SK-N-SH treated with all-trans-retinoic acid at 6 μM for 48 hours (cell line): ENCODE measurements at regions not wholly inside any gene's neighbourhood (a gene's known extent, or its start where the extent isn't known, plus 50 kb on each side); places are given as distances from the start of the nearest gene placed in this dataset.

Source experiments
- ATAC-seq: fragments of 200-7000 bp; cut with Tn5 transposase; 3 replicates; pipeline ENCODE4 v1.9.1; 2020; ENCODE audit warnings: mild to moderate bottlenecking, moderate library complexity
- ARNTL ChIP-seq: fragments of 450-650 bp; formaldehyde crosslinking; IDR thresholded peaks from 2 replicates; pipeline ENCODE4 v1.5.0; 2020; ENCODE audit warnings: low read depth, mild to moderate bottlenecking, moderate library complexity, borderline replicate concordance
- BACH2 ChIP-seq: fragments of 250-450 bp; sonication (Bioruptor Pico); IDR thresholded peaks from 2 replicates; pipeline ENCODE4 v1.9.0; 2021; ENCODE audit warnings: mild to moderate bottlenecking, borderline replicate concordance
- CREB5 ChIP-seq: fragments of 250-450 bp; sonication (Bioruptor Pico); IDR thresholded peaks from 2 replicates; pipeline ENCODE4 v1.5.1; 2020; ENCODE audit warnings: low read depth, mild to moderate bottlenecking, moderate library complexity
- CSDC2 ChIP-seq: fragments of 250-450 bp; sonication (Bioruptor Pico); IDR thresholded peaks from 2 replicates; pipeline ENCODE4 v1.5.0; 2020; ENCODE audit warnings: mild to moderate bottlenecking, moderate library complexity
- CSRNP3 ChIP-seq: fragments of 250-450 bp; sonication (Bioruptor Pico); IDR thresholded peaks from 2 replicates; pipeline ENCODE4 v1.5.1; 2021; ENCODE audit warnings: mild to moderate bottlenecking, moderate library complexity
- ESRRG ChIP-seq: fragments of 250-450 bp; sonication (Bioruptor Pico); IDR thresholded peaks from 2 replicates; pipeline ENCODE4 v1.6.1; 2021; ENCODE audit warnings: mild to moderate bottlenecking
- GLIS3 ChIP-seq: fragments of 250-450 bp; sonication (Bioruptor Pico); IDR thresholded peaks from 2 replicates; pipeline ENCODE4 v1.5.0; 2020; ENCODE audit warnings: mild to moderate bottlenecking, moderate library complexity
- ISL1 ChIP-seq: fragments of 250-450 bp; sonication (Bioruptor Pico); IDR thresholded peaks from 2 replicates; pipeline ENCODE4 v2.1.2; 2022; ENCODE audit warnings: mild to moderate bottlenecking, moderate library complexity
- OSR1 ChIP-seq: fragments of 250-450 bp; sonication (Bioruptor Pico); IDR thresholded peaks from 2 replicates; pipeline ENCODE4 v1.8.0; 2022; ENCODE audit warnings: moderate library complexity, mild to moderate bottlenecking, inconsistent platforms
- PPARA ChIP-seq: fragments of 250-450 bp; sonication (Bioruptor Pico); IDR thresholded peaks from 2 replicates; pipeline ENCODE4 v1.5.0; 2020; ENCODE audit warnings: mild to moderate bottlenecking, borderline replicate concordance
- RARB ChIP-seq: fragments of 250-450 bp; sonication (Bioruptor Pico); IDR thresholded peaks from 2 replicates; pipeline ENCODE4 v1.8.0; 2021; ENCODE audit warnings: mild to moderate bottlenecking, moderate library complexity
- SNAI2 ChIP-seq: fragments of 250-450 bp; sonication (Bioruptor Pico); IDR thresholded peaks from 2 replicates; pipeline ENCODE4 v1.5.0; 2020; ENCODE audit warnings: mild to moderate bottlenecking, moderate library complexity
- TCF4 ChIP-seq: fragments of 250-450 bp; sonication (Bioruptor Pico); IDR thresholded peaks from 2 replicates; pipeline ENCODE4 v1.8.0; 2021; ENCODE audit warnings: mild to moderate bottlenecking, moderate library complexity, borderline replicate concordance
- TOX ChIP-seq: fragments of 250-450 bp; sonication (Bioruptor Pico); IDR thresholded peaks from 2 replicates; pipeline ENCODE4 v1.8.0; 2021; ENCODE audit warnings: mild to moderate bottlenecking, moderate library complexity, borderline replicate concordance
- TSHZ2 ChIP-seq: fragments of 250-450 bp; sonication (Bioruptor Pico); IDR thresholded peaks from 2 replicates; pipeline ENCODE4 v1.5.0; 2020; ENCODE audit warnings: mild to moderate bottlenecking, moderate library complexity
- ZC3H10 ChIP-seq: fragments of 250-450 bp; sonication (Bioruptor Pico); IDR thresholded peaks from 2 replicates; pipeline ENCODE4 v1.5.1; 2021; ENCODE audit warnings: mild to moderate bottlenecking, moderate library complexity
- ZFP3 ChIP-seq: fragments of 250-450 bp; sonication (Bioruptor Pico); IDR thresholded peaks from 2 replicates; pipeline ENCODE4 v1.5.0; 2020; ENCODE audit warnings: mild to moderate bottlenecking, moderate library complexity
- ZFP30 ChIP-seq: fragments of 450-650 bp; formaldehyde crosslinking; IDR thresholded peaks from 2 replicates; pipeline ENCODE4 v1.5.0; 2022; ENCODE audit warnings: mild to moderate bottlenecking, moderate library complexity
- ZNF565 ChIP-seq: fragments of 450-650 bp; formaldehyde crosslinking; conservative IDR thresholded peaks from 2 replicates; pipeline ENCODE4 v1.5.0; 2020; ENCODE audit warnings: low read depth, mild to moderate bottlenecking, moderate library complexity
- ZNF70 ChIP-seq: fragments of 450-650 bp; formaldehyde crosslinking; IDR thresholded peaks from 2 replicates; pipeline ENCODE4 v1.5.0; 2020; ENCODE audit warnings: mild to moderate bottlenecking, moderate library complexity
- ZNF8 ChIP-seq: fragments of 450-650 bp; formaldehyde crosslinking; IDR thresholded peaks from 2 replicates; pipeline ENCODE4 v1.5.0; 2020; ENCODE audit warnings: mild to moderate bottlenecking, moderate library complexity
- TF ChIP-seq, protein P1 (sequence below): fragments of 250-450 bp; sonication (Bioruptor Pico); IDR thresholded peaks from 2 replicates; pipeline ENCODE4 v1.8.0; 2020; ENCODE audit warnings: mild to moderate bottlenecking, moderate library complexity, borderline replicate concordance
- TF ChIP-seq, protein P2 (sequence below): fragments of 250-450 bp; sonication (Bioruptor Pico); IDR thresholded peaks from 2 replicates; pipeline ENCODE4 v1.8.0; 2021; ENCODE audit warnings: low read depth, mild to moderate bottlenecking, moderate library complexity, borderline replicate concordance

DNA sequence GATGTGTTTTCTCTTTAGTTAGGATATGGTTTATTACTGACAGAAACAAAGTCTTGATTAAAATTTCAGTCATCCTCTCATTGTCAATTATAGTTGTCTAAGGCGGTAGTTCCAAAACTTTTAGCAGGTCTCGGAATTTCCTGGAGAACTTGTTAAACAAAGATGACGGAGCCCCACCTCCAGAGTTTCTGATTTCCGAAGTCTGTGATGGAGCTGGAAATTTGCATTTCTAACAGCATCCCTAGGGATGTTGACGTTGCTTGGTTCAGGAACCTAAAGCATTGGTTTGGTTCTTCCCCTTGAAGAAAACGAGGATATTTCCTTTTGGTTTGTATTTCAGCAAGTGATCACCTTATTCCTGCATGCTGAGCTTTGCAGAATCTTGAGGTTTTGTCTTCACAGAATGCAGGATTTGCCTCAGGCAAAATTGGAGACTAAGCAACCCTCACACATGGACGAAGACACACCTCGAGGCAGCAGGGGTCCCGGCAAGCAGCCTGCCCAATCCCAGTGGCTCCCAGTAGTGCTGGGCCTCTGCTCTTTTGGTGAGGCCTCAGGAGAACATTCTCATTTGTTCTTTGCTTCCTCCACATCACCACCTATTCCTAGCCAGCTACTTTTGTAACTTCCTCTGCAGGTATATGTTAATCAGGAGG lies 187.1 kb upstream of the PHACTR1 start (continued):
- TF ChIP-seq, protein P1, sequence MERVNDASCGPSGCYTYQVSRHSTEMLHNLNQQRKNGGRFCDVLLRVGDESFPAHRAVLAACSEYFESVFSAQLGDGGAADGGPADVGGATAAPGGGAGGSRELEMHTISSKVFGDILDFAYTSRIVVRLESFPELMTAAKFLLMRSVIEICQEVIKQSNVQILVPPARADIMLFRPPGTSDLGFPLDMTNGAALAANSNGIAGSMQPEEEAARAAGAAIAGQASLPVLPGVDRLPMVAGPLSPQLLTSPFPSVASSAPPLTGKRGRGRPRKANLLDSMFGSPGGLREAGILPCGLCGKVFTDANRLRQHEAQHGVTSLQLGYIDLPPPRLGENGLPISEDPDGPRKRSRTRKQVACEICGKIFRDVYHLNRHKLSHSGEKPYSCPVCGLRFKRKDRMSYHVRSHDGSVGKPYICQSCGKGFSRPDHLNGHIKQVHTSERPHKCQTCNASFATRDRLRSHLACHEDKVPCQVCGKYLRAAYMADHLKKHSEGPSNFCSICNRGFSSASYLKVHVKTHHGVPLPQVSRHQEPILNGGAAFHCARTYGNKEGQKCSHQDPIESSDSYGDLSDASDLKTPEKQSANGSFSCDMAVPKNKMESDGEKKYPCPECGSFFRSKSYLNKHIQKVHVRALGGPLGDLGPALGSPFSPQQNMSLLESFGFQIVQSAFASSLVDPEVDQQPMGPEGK (CRISPR knock-in tag) = no peak
- no peak for TF ChIP-seq ZFP3 (CRISPR knock-in tag)
- TF ChIP-seq ZNF70 (CRISPR knock-in tag) = no peak
- TF ChIP-seq OSR1 (CRISPR knock-in tag) = no peak
- no peak for TF ChIP-seq GLIS3
- TF ChIP-seq, all 23 proteins: peak for 0

DNA sequence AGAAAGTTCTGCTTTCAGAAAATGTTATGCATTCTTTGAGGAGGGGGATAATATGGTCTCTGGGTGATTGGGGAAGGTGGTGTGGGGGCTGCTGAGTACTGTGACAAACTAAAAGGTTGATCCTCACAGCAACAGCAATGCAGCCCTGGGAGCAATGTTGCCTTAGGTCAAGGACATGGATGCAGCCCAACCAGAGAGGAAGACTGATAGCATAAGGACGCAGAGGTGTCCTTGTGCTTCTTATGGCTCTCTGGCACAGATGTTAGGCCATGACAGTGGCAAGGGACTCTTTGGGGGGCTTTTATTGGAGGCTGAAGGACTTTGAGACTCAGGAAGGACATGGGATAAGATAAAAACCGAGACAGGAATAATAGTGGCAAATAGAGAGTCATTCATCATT lies 186.2 kb upstream of the PHACTR1 start:
- ATAC-seq = no peak
- no peak for TF ChIP-seq TSHZ2 (CRISPR knock-in tag)
- TF ChIP-seq ZFP3 (CRISPR knock-in tag) = no peak
- TF ChIP-seq ZFP30 (CRISPR knock-in tag) = no peak
- TF ChIP-seq OSR1 (CRISPR knock-in tag) = no peak
- no peak for TF ChIP-seq BACH2 (CRISPR knock-in tag)
- TF ChIP-seq GLIS3 = no peak
- no peak for TF ChIP-seq ARNTL (CRISPR knock-in tag)
- TF ChIP-seq, protein P2, sequence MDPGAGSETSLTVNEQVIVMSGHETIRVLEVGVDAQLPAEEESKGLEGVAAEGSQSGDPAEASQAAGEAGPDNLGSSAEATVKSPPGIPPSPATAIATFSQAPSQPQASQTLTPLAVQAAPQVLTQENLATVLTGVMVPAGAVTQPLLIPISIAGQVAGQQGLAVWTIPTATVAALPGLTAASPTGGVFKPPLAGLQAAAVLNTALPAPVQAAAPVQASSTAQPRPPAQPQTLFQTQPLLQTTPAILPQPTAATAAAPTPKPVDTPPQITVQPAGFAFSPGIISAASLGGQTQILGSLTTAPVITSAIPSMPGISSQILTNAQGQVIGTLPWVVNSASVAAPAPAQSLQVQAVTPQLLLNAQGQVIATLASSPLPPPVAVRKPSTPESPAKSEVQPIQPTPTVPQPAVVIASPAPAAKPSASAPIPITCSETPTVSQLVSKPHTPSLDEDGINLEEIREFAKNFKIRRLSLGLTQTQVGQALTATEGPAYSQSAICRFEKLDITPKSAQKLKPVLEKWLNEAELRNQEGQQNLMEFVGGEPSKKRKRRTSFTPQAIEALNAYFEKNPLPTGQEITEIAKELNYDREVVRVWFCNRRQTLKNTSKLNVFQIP (CRISPR knock-in tag) = no peak
- TF ChIP-seq CSRNP3 (CRISPR knock-in tag) = no peak
- no peak for TF ChIP-seq CSDC2 (CRISPR knock-in tag)
- TF ChIP-seq RARB = no peak
- TF ChIP-seq ESRRG (CRISPR knock-in tag) = no peak
- no peak for TF ChIP-seq ZNF8 (CRISPR knock-in tag)
- TF ChIP-seq TOX (CRISPR knock-in tag) = no peak
- TF ChIP-seq TCF4 = no peak
- no peak for TF ChIP-seq ZC3H10 (CRISPR knock-in tag)
- no peak for TF ChIP-seq ZNF565 (CRISPR knock-in tag)
- TF ChIP-seq ISL1 = no peak

DNA sequence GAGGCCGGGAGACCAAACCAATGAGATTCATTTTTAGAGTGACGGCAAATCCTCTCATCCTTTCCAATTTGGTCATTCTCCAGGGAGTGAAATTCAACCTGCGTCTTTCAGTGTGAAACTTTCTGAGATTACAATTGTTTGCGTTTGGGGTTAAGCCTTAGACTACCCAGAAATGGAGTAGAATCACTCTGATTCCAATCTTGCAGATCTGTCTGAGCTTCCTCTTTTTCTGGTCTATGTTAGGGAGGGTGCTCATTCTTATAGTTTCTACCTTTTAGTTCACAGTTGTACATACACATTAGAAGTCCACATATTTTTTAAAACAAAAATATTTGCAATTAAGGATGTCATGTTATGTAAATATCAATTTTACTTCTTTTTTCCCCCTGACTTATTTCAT lies 183.0 kb upstream of the PHACTR1 start:
- no peak for TF ChIP-seq ZNF8 (CRISPR knock-in tag)
- TF ChIP-seq CREB5 (CRISPR knock-in tag) = no peak
- no peak for TF ChIP-seq ZC3H10 (CRISPR knock-in tag)
- TF ChIP-seq, protein P2 (CRISPR knock-in tag) = no peak
- no peak for TF ChIP-seq ZNF70 (CRISPR knock-in tag)
- TF ChIP-seq ZFP30 (CRISPR knock-in tag) = no peak
- TF ChIP-seq BACH2 (CRISPR knock-in tag) = no peak
- TF ChIP-seq OSR1 (CRISPR knock-in tag) = no peak
- TF ChIP-seq PPARA (CRISPR knock-in tag) = no peak
- no peak for TF ChIP-seq ISL1
- TF ChIP-seq ARNTL (CRISPR knock-in tag) = no peak
- TF ChIP-seq CSRNP3 (CRISPR knock-in tag) = no peak
- TF ChIP-seq RARB = no peak
- TF ChIP-seq SNAI2 (CRISPR knock-in tag) = no peak
- TF ChIP-seq ESRRG (CRISPR knock-in tag) = no peak
- no peak for TF ChIP-seq CSDC2 (CRISPR knock-in tag)
- no peak for TF ChIP-seq TOX (CRISPR knock-in tag)
- TF ChIP-seq, all 23 proteins: peak for 0
- no peak for ATAC-seq
